ENCODE measurements at regions not wholly inside any gene's neighbourhood (a gene's known extent, or its start where the extent isn't known, plus 50 kb on each side); places are given as distances from the start of the nearest gene placed in this dataset.
A peak's percentile ranks its signal among the peaks of the same experiment; 100 is the strongest.

DNA sequence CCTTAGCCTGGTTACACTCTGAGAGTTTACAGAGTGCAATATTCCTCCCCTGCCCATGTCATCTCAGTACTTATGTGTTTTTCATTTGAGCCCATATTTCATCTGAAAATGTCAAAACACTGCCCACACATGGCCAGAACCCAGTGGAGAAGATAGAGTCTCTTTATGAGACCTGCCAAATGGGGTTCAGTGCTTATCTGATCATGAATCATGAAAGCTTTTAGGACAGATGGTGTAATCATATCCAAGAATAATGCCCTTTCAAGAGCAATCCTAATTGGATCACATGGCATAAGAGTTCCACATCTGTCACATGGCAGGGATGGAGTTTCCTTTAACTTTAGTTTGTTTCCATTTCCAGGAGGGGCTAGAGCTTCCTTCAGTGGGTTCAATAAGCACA lies 77.2 kb upstream of the AGBL1 start:
- TF ChIP-seq POLR2A (IDR thresholded peaks at IDR 0.05), result no peak
- TF ChIP-seq, protein P1, sequence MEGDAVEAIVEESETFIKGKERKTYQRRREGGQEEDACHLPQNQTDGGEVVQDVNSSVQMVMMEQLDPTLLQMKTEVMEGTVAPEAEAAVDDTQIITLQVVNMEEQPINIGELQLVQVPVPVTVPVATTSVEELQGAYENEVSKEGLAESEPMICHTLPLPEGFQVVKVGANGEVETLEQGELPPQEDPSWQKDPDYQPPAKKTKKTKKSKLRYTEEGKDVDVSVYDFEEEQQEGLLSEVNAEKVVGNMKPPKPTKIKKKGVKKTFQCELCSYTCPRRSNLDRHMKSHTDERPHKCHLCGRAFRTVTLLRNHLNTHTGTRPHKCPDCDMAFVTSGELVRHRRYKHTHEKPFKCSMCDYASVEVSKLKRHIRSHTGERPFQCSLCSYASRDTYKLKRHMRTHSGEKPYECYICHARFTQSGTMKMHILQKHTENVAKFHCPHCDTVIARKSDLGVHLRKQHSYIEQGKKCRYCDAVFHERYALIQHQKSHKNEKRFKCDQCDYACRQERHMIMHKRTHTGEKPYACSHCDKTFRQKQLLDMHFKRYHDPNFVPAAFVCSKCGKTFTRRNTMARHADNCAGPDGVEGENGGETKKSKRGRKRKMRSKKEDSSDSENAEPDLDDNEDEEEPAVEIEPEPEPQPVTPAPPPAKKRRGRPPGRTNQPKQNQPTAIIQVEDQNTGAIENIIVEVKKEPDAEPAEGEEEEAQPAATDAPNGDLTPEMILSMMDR (IDR thresholded peaks at IDR 0.05), result no peak
- Histone ChIP-seq H3K9me3 (no peaks in the 10 kb centered on the region), H3K27ac (no peak overlapping the region), H3K27me3 (no peaks in the 10 kb centered on the region), H3K4me3 (no peak overlapping the region), H3K4me1 (no peaks in the 10 kb centered on the region), H3K36me3 (no peaks in the 10 kb centered on the region)
- ATAC-seq (no peak), DNase-seq (no peak)
- intact Hi-C loops (cut with DNase I), result no loop called here

DNA sequence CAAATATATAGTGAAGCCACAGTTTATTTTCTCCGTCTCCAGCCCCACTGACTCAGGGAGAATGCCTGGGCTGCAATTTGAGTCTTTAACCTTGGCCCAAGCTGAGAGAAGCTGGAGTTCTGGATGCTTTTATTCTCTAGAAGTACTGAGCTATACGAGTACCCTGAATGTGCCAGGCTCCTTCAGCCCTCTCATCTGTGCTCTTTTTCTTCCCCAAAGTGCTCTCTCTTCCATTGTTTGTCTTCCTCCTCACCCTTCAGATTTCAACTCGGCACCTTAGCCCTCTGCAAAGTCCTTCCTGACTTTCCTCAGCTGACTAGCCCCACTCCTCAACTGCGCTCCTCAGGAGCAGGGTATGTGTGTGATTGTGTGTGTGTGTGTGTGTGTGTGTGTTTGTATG lies 75.6 kb upstream of the AGBL1 start:
- H3K4me3 ChIP-seq, result no peak overlapping the region
- H3K27ac ChIP-seq, result no peak overlapping the region
- H3K27me3 ChIP-seq, result no peaks in the 10 kb centered on the region
- ATAC-seq, result no peak
- no peaks in the 10 kb centered on the region for H3K4me1 ChIP-seq
- 74% methylated on average over 3 of the region's 4 CpGs for WGBS (ENCODE audit: insufficient coverage, low coverage, low lambda C conversion rate, missing lambda C conversion rate)
- intact Hi-C loops (cut with DNase I), result no loop called here
- no peak for DNase-seq
- no peaks in the 10 kb centered on the region for H3K36me3 ChIP-seq
- TF ChIP-seq POLR2A (IDR thresholded peaks at IDR 0.05), result no peak
- TF ChIP-seq, protein P1 (IDR thresholded peaks at IDR 0.05), result no peak
- H3K9me3 ChIP-seq, result no peaks in the 10 kb centered on the region

DNA sequence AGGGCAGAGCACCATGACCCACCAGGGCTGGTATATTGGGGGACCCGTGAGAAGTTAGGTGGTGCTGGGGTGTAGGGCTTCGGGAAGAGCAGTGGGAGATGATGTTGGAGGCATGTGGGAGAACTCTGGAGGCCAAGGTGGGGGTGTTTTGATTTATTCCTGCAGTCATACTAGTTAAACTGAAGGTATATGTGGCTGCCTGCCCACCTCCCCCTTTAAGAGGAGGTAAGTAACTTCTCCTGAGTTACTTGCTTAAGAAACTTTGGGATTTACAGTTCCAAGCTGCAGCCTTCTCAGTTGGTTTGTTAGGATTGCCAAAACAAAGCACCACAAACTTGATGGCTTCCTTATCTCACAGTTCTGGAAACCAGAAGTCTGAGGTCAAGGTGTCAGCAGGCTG lies 73.1 kb upstream of the AGBL1 start:
- H3K4me1 ChIP-seq, result peaks cover 0 to 7% (median 0%) of the 10 kb centered on the region in 4 donors

DNA sequence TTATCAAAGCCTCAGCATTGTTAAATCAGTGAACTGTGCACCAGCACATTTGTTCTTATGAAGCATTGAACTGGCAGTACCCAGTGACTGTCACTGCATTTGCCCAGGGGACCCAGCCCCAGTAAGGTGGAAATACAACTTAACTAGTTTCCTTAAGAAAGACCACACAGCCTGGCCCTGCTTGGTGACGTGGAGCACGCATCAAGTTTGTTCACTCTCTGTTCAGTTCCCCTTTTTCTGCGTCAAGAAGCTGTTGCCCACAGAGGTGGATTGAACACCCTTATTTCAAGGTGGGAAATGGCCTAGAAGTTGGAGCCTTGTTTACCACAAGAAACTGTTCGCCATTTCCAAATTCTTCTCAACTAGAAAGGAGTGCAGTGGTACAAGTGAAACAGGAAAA lies 69.9 kb upstream of the AGBL1 start:
- no peak overlapping the region for H3K4me3 ChIP-seq
- ATAC-seq, result no peak
- no peak for DNase-seq
- H3K36me3 ChIP-seq, result no peaks in the 10 kb centered on the region
- 42% methylated on average over 3 of the region's 4 CpGs for WGBS (ENCODE audit: insufficient coverage, low coverage, low lambda C conversion rate, missing lambda C conversion rate)
- no peaks in the 10 kb centered on the region for H3K9me3 ChIP-seq
- TF ChIP-seq POLR2A (IDR thresholded peaks at IDR 0.05), result no peak
- TF ChIP-seq, protein P1 (IDR thresholded peaks at IDR 0.05), result no peak
- peaks cover 0 to 11% (median 0%) of the 10 kb centered on the region in 4 donors for H3K4me1 ChIP-seq
- intact Hi-C loops (cut with DNase I), result no loop called here
- no peaks in the 10 kb centered on the region for H3K27me3 ChIP-seq
- H3K27ac ChIP-seq, result no peak overlapping the region

More for the DNA sequence above, 73.1 kb upstream of the AGBL1 start:
- TF ChIP-seq POLR2A (IDR thresholded peaks at IDR 0.05), result no peak
- TF ChIP-seq, protein P1 (IDR thresholded peaks at IDR 0.05), result no peak
- Histone ChIP-seq H3K27me3 (no peaks in the 10 kb centered on the region), H3K36me3 (no peaks in the 10 kb centered on the region), H3K27ac (no peak overlapping the region), H3K9me3 (no peaks in the 10 kb centered on the region), H3K4me3 (no peak overlapping the region)
- WGBS (ENCODE audit: insufficient coverage, low coverage, low lambda C conversion rate, missing lambda C conversion rate), result no CpG with 5 or more reads among the region's 2 CpGs
- ATAC-seq (no peak), DNase-seq (no peak)
- intact Hi-C loops (cut with DNase I), result no loop called here

DNA sequence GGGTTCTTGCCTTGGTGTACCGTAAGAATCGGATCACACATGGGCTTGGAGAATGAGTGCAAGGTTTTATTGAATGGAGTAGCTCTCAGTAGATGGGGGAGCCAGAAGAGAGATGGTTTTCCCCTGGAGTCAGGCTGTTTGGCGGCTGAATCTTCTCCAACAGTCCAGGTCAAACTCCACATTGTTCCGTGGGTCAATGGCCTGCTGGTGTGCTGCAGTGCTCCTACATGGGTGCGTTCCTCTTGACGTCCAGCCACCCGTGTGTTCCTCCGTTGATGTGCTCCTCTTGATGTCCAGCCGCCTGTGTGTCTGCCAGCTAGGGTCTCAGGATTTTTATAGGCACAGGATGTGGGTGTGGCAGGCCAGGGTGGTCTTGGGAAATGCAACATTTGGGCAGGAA lies 69.3 kb upstream of the AGBL1 start:
- H3K9me3 ChIP-seq, result no peaks in the 10 kb centered on the region
- WGBS (ENCODE audit: insufficient coverage, low coverage, low lambda C conversion rate, missing lambda C conversion rate), result 19% methylated on average over 4 of the region's 9 CpGs
- ATAC-seq (peak; percentile 88 to 96 (median 92)), DNase-seq (peak; percentile 45 to 79 (median 67))
- H3K4me1 ChIP-seq, result peaks cover 0 to 15% (median 0%) of the 10 kb centered on the region in 4 donors
- TF ChIP-seq, protein P1 (IDR thresholded peaks at IDR 0.05), result no peak
- no peak for TF ChIP-seq POLR2A (IDR thresholded peaks at IDR 0.05)
- intact Hi-C loops (cut with DNase I), result no loop called here
- H3K4me3 ChIP-seq, result no peak overlapping the region
- H3K27me3 ChIP-seq, result no peaks in the 10 kb centered on the region
- no peak overlapping the region for H3K27ac ChIP-seq
- H3K36me3 ChIP-seq, result no peaks in the 10 kb centered on the region

Measured in right lobe of liver (tissue), 6 donors.